ENCODE measurements at regions not wholly inside any gene's neighbourhood (a gene's known extent, or its start where the extent isn't known, plus 50 kb on each side); places are given as distances from the start of the nearest gene placed in this dataset.

- H3K36me3 ChIP-seq (ENCODE audit: control insufficient read depth, insufficient read depth, low read length) = no peaks in the 10 kb centered on the region
- no peaks in the 10 kb centered on the region for H3K27me3 ChIP-seq (replicated peaks; ENCODE audit: control insufficient read depth, insufficient read depth, low read length)
- no peak for DNase-seq (ENCODE audit: extremely low read depth, insufficient read length)
- TF ChIP-seq CTCF (IDR thresholded peaks at IDR 0.05; ENCODE audit: insufficient read depth, low read length, poor library complexity, severe bottlenecking) = no peak
- H3K4me3 ChIP-seq (replicated peaks; ENCODE audit: low read depth, low read length) = no peak overlapping the region
Measured at GRCh38 chr7:84512055-84512454, 317.5 kb upstream of the SEMA3A start.

- DNase-seq (ENCODE audit: extremely low read depth, insufficient read length) = no peak
- TF ChIP-seq CTCF (IDR thresholded peaks at IDR 0.05; ENCODE audit: insufficient read depth, low read length, poor library complexity, severe bottlenecking) = no peak
- Histone ChIP-seq H3K36me3 (ENCODE audit: control insufficient read depth, insufficient read depth, low read length) (no peaks in the 10 kb centered on the region), H3K4me3 (replicated peaks; ENCODE audit: low read depth, low read length) (no peak overlapping the region), H3K27me3 (replicated peaks; ENCODE audit: control insufficient read depth, insufficient read depth, low read length) (no peaks in the 10 kb centered on the region)
Measured at GRCh38 chr7:84510505-84510904, 315.9 kb upstream of the SEMA3A start.

- TF ChIP-seq CTCF (IDR thresholded peaks at IDR 0.05; ENCODE audit: insufficient read depth, low read length, poor library complexity, severe bottlenecking) = no peak
- Histone ChIP-seq H3K4me3 (replicated peaks; ENCODE audit: low read depth, low read length) (no peak overlapping the region), H3K27me3 (replicated peaks; ENCODE audit: control insufficient read depth, insufficient read depth, low read length) (no peaks in the 10 kb centered on the region), H3K36me3 (ENCODE audit: control insufficient read depth, insufficient read depth, low read length) (no peaks in the 10 kb centered on the region)
- DNase-seq (ENCODE audit: extremely low read depth, insufficient read length) = no peak
Measured at GRCh38 chr7:84509522-84509921, 314.9 kb upstream of the SEMA3A start.

- Histone ChIP-seq H3K36me3 (ENCODE audit: control insufficient read depth, insufficient read depth, low read length) (no peaks in the 10 kb centered on the region), H3K4me3 (replicated peaks; ENCODE audit: low read depth, low read length) (no peak overlapping the region), H3K27me3 (replicated peaks; ENCODE audit: control insufficient read depth, insufficient read depth, low read length) (no peaks in the 10 kb centered on the region)
- TF ChIP-seq CTCF (IDR thresholded peaks at IDR 0.05; ENCODE audit: insufficient read depth, low read length, poor library complexity, severe bottlenecking) = no peak
- DNase-seq (ENCODE audit: extremely low read depth, insufficient read length) = no peak
Measured at GRCh38 chr7:84508606-84509005, 314.0 kb upstream of the SEMA3A start.

GRCh38 chr7:84507529-84507928 lies 312.9 kb upstream of the SEMA3A start:
- Histone ChIP-seq H3K36me3 (ENCODE audit: control insufficient read depth, insufficient read depth, low read length) (no peaks in the 10 kb centered on the region), H3K4me3 (replicated peaks; ENCODE audit: low read depth, low read length) (no peak overlapping the region), H3K27me3 (replicated peaks; ENCODE audit: control insufficient read depth, insufficient read depth, low read length) (no peaks in the 10 kb centered on the region)
- no peak for DNase-seq (ENCODE audit: extremely low read depth, insufficient read length)
- no peak for TF ChIP-seq CTCF (IDR thresholded peaks at IDR 0.05; ENCODE audit: insufficient read depth, low read length, poor library complexity, severe bottlenecking)

- no peaks in the 10 kb centered on the region for H3K27me3 ChIP-seq (replicated peaks; ENCODE audit: control insufficient read depth, insufficient read depth, low read length)
- no peak overlapping the region for H3K4me3 ChIP-seq (replicated peaks; ENCODE audit: low read depth, low read length)
- no peak for TF ChIP-seq CTCF (IDR thresholded peaks at IDR 0.05; ENCODE audit: insufficient read depth, low read length, poor library complexity, severe bottlenecking)
- no peaks in the 10 kb centered on the region for H3K36me3 ChIP-seq (ENCODE audit: control insufficient read depth, insufficient read depth, low read length)
- DNase-seq (ENCODE audit: extremely low read depth, insufficient read length) = no peak
Measured at GRCh38 chr7:84506151-84506550, 311.6 kb upstream of the SEMA3A start.
